ENCODE measurements at regions not wholly inside any gene's neighbourhood (a gene's known extent, or its start where the extent isn't known, plus 50 kb on each side); places are given as distances from the start of the nearest gene placed in this dataset.

GRCh38 chr17:77480199-77480508 is 339.4 kb downstream of the SEC14L1 start:
- ATAC-seq: no peak
- H3K4me1 Mint-ChIP-seq: peaks cover 50% of the 10 kb centered on the region
- peaks cover 34% of the 10 kb centered on the region for H3K36me3 Mint-ChIP-seq
- H3K4me3 Mint-ChIP-seq: no peak overlapping the region
- no peaks in the 10 kb centered on the region for H3K9me3 Mint-ChIP-seq
- peak overlapping the region; percentile 83 for H3K27ac Mint-ChIP-seq
- no peak for DNase-seq (ENCODE audit: low spot score in 2 of 2)

DNA sequence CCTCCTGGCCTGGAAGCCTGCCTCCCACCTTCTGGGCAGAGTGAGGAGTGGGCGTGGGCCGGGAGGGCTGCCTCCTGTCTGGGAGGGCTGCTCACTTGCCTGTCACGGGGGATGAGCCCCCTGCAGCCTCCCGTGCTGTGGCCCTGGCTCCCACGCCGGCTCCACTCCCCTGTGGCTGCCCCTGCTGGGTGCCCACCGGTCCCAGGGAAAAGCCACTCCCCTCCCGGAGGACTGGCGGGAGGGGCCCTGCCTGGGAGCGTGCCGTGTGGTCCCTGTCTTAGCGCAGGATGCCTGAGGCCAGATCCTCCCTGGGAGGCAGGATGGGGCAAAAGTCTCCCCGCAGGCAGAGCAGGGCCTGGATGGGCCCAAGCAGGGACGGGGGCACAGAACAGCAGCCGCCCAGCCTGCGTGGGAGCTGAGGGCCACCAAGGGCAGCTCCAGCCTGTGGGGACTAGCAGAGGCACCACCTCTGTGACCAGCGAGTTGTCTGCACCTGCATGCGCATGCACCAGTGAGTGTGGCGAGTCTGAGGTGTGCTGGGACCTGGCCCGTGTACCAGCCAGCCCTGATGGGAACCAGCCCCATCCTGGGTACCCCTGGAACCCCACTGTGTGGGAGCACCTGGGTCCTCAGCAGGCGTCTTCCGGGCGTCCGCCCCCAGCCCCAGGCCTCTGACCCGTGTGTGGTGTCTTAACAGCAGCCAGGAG is 339.9 kb downstream of the SEC14L1 start:
- H3K27ac Mint-ChIP-seq: peak overlapping the region; percentile 83
- no peak overlapping the region for H3K4me3 Mint-ChIP-seq
- H3K9me3 Mint-ChIP-seq: no peaks in the 10 kb centered on the region
- ATAC-seq: no peak
- peaks cover 45% of the 10 kb centered on the region for H3K4me1 Mint-ChIP-seq
- DNase-seq (ENCODE audit: low spot score in 2 of 2): no peak
- peaks cover 29% of the 10 kb centered on the region for H3K36me3 Mint-ChIP-seq

DNA sequence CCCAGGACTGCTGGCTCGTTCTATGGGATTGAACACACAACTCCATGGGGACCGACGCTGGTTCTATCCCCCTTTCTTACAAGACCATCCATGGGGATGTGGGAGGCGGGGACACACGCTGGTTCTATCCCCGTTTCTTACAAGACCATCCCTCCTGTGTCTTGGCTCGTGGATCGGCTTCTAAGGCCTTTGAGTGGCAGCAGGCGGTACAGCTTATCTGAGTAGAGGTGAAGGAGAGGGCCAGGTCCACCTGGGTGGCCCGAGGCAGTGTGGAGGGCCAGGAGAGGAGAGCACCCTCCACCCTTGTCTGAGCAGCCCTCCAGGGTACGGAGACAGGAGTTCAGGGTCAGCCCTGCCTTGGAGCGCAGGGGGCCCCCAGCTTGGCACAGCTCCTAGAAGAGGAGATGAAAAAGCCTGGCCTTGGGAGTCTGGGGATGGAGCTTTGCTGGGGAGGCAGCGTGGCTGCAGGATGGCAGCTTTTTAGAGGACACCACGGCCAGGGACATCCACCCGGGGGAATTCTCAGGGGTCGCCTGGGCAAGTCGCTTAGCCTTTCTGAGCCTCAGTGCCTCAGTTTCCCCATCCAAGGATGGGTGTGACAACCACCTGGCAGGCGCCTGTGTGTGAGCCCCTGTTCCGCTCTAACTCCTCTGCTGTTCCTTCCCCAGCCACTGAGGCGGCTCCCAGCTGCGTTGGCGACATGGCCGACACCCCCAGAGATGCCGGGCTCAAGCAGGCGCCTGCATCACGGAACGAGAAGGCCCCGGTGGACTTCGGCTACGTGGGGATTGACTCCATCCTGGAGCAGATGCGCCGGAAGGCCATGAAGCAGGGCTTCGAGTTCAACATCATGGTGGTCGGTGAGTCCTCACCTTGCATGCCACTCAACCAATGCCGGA is 341.0 kb downstream of the SEC14L1 start:
- H3K9me3 Mint-ChIP-seq: no peaks in the 10 kb centered on the region
- H3K4me3 Mint-ChIP-seq: no peak overlapping the region
- peaks cover 18% of the 10 kb centered on the region for H3K36me3 Mint-ChIP-seq
- no peak for DNase-seq (ENCODE audit: low spot score in 2 of 2)
- peaks cover 42% of the 10 kb centered on the region for H3K4me1 Mint-ChIP-seq
- H3K27ac Mint-ChIP-seq: peak overlapping the region; percentile 68
- no peak for ATAC-seq

GRCh38 chr17:77482375-77483127 is 341.8 kb downstream of the SEC14L1 start:
- Mint-ChIP-seq H3K4me1 (peaks cover 34% of the 10 kb centered on the region), H3K4me3 (no peak overlapping the region), H3K9me3 (no peaks in the 10 kb centered on the region), H3K27ac (no peak overlapping the region), H3K36me3 (peaks cover 10% of the 10 kb centered on the region)
- no peak for ATAC-seq
- no peak for DNase-seq (ENCODE audit: low spot score in 2 of 2)

DNA sequence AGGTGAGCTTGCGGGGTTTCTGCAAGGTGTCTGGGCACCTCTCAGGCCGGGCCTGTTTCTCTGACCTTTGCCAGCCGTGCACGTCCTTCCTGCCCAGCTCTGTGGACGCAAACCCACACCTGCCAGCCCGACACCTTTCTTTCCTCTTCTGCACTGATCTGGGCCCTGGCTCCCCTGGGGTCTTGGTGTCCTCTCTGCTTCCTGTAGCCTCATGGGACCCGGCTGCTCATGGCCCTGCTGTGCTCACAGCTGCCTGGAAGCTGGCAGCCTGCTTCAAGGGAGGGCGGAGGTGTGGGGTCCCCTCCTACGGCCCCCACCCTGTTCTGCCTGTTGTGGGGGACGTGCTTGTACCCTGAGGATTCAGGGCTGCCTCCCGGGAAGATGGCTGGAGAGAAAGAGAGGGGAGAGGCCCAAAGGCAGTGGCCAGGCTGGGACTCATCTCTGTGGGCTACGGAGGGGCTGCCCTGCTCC is 342.4 kb downstream of the SEC14L1 start:
- Mint-ChIP-seq H3K27ac (no peak overlapping the region), H3K9me3 (no peaks in the 10 kb centered on the region), H3K4me3 (no peak overlapping the region), H3K4me1 (peaks cover 30% of the 10 kb centered on the region), H3K36me3 (peaks cover 7% of the 10 kb centered on the region)
- DNase-seq (ENCODE audit: low spot score in 2 of 2) (no peak), ATAC-seq (no peak)

DNA sequence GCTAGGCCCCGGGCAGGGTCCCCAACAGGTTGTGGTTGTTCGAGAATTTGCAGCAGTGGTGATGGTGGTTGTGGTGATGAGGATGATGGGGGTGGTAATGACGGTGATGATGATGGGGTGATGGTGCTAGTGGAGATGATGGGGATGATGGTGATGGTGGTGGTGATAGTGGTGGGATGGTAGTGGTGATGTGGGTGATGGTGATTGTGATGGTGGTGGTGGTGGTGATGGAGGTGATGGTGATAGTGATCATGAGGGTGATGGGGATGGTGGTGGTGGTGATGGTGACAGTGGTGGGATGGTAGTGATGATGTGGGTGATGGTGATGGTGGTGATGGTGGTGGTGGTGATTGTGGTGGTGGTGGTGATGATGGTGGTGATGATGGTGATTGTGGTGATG is 343.3 kb downstream of the SEC14L1 start:
- Mint-ChIP-seq H3K36me3 (peaks cover 3% of the 10 kb centered on the region), H3K27ac (no peak overlapping the region), H3K4me3 (no peak overlapping the region), H3K9me3 (no peaks in the 10 kb centered on the region), H3K4me1 (peaks cover 24% of the 10 kb centered on the region)
- ATAC-seq (no peak), DNase-seq (ENCODE audit: low spot score in 2 of 2) (no peak)

DNA sequence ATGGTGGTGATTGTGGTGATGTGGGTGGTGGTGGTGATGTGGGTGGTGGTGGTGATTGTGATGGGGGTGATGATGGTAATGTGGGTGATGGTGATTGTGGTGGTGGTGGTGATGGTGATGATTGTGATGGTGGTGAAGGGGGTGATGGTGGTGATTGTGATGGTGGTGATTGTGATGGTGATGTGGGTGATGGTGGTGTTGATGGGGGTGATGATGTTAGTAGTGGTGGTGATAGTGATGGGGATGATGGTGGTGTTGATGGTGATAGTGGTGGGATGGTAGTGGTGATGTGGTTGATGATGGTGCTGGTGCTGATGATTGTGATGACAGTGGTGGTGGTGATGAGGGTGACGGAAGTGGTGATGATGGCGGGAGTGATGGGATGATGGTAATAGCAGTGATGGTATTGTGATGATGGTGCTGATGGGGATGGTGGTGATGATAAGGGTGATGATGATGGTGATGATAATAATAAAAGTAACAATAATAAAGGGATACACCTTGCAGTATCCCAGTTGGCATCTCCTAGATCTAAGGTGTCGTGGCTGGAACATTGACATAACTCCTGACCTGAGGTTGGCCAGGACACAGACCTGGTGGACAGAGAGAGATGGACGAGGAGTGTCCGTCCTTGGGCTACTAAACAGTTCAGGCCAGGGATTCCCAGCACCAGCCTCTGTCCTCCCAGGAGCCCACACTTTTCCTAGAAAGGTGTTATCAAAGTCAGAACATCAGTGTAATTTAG is 344.5 kb downstream of the SEC14L1 start:
- Mint-ChIP-seq H3K36me3 (no peaks in the 10 kb centered on the region), H3K4me3 (no peak overlapping the region), H3K27ac (no peak overlapping the region), H3K4me1 (peaks cover 16% of the 10 kb centered on the region), H3K9me3 (no peaks in the 10 kb centered on the region)
- peak; percentile 15 for ATAC-seq
- DNase-seq (ENCODE audit: low spot score in 2 of 2): no peak

DNA sequence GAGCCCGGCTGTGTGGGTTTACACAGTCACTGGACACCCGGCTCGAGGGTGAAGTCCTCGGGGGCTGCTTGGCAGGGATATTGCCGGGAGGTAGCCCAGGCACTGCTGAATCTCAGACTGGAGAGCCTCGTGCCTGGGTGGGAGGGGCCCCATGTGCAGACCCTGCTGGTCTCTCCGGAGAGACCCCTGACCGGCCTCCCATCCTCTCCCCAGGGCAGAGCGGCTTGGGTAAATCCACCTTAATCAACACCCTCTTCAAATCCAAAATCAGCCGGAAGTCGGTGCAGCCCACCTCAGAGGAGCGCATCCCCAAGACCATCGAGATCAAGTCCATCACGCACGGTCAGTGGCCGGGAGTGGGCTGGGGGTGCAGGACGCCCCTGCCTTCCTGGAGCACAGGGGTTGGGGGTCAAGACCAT is 346.5 kb downstream of the SEC14L1 start:
- H3K27ac Mint-ChIP-seq: no peak overlapping the region
- H3K36me3 Mint-ChIP-seq: no peaks in the 10 kb centered on the region
- no peak overlapping the region for H3K4me3 Mint-ChIP-seq
- no peaks in the 10 kb centered on the region for H3K9me3 Mint-ChIP-seq
- ATAC-seq (no peak), DNase-seq (ENCODE audit: low spot score in 2 of 2) (no peak)
- H3K4me1 Mint-ChIP-seq: peaks cover 20% of the 10 kb centered on the region

- no peak overlapping the region for H3K4me3 Mint-ChIP-seq
These were observed 347.1 kb downstream of the SEC14L1 start for GRCh38 chr17:77487677-77488530.

DNA sequence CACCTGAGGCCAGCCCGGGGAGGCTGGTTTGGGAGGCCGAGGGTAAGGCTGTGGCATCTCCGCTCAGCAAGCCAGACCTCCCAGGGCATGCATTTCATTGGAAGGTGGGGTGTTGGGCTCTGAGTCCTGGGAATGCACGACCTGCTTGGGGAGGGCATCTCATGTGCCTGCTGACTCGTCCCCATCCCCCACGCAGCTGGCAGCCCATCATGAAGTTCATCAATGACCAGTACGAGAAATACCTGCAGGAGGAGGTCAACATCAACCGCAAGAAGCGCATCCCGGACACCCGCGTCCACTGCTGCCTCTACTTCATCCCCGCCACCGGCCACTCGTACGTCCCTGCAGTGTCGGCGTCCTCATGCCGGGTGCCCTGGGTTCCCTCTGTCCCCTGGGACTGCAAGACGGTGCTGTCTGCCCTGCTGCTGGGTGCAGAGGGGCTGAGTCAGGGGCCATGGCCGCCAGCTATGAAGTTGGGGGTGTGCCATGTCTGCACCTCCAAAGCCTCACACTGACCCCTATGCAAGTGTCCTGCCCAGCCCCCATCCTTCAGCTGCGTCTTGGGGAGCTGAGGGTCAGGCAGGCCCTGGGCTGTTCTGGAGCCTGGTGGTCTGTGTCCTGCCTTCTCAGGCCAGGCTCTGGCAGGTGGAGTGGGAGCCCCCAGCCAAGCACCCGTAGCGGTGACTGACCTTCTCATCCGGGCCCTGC is 347.9 kb downstream of the SEC14L1 start:
- H3K27ac Mint-ChIP-seq: no peak overlapping the region
- H3K9me3 Mint-ChIP-seq: no peaks in the 10 kb centered on the region

More at GRCh38 chr17:77487677-77488530, 347.1 kb downstream of the SEC14L1 start:
- DNase-seq (ENCODE audit: low spot score in 2 of 2) (no peak), ATAC-seq (no peak)
- no peaks in the 10 kb centered on the region for H3K9me3 Mint-ChIP-seq
- H3K4me1 Mint-ChIP-seq: peaks cover 21% of the 10 kb centered on the region
- H3K36me3 Mint-ChIP-seq: no peaks in the 10 kb centered on the region
- no peak overlapping the region for H3K27ac Mint-ChIP-seq

GRCh38 chr17:77489239-77489892 is 348.6 kb downstream of the SEC14L1 start:
- DNase-seq (ENCODE audit: low spot score in 2 of 2) (no peak), ATAC-seq (no peak)
- Mint-ChIP-seq H3K27ac (no peak overlapping the region), H3K36me3 (no peaks in the 10 kb centered on the region), H3K4me3 (no peak overlapping the region), H3K9me3 (no peaks in the 10 kb centered on the region), H3K4me1 (peaks cover 21% of the 10 kb centered on the region)

More for the DNA sequence above, 347.9 kb downstream of the SEC14L1 start:
- ATAC-seq (no peak), DNase-seq (ENCODE audit: low spot score in 2 of 2) (no peak)
- no peaks in the 10 kb centered on the region for H3K36me3 Mint-ChIP-seq
- peaks cover 21% of the 10 kb centered on the region for H3K4me1 Mint-ChIP-seq
- no peak overlapping the region for H3K4me3 Mint-ChIP-seq

GRCh38 chr17:77489893-77490255 is 349.1 kb downstream of the SEC14L1 start:
- no peaks in the 10 kb centered on the region for H3K36me3 Mint-ChIP-seq
- peak overlapping the region; percentile 67 for H3K27ac Mint-ChIP-seq
- no peaks in the 10 kb centered on the region for H3K9me3 Mint-ChIP-seq
- ATAC-seq: no peak
- DNase-seq (ENCODE audit: low spot score in 2 of 2): no peak
- no peak overlapping the region for H3K4me3 Mint-ChIP-seq
- H3K4me1 Mint-ChIP-seq: peaks cover 23% of the 10 kb centered on the region

Measured in stimulated activated effector memory CD8-positive, alpha-beta T cell treated with anti-CD3 and anti-CD28 coated beads, Interleukin-12 subunit alpha, Interleukin-12 subunit beta, amount 100 ng/mL, for 72 hours (primary cell).